Neural progenitor cell (in vitro differentiated cells): ENCODE measurements at regions not wholly inside any gene's neighbourhood (a gene's known extent, or its start where the extent isn't known, plus 50 kb on each side); places are given as distances from the start of the nearest gene placed in this dataset.

Experiments
- CTCF ChIP-seq: fragments of 200-600 bp; sonication (generic); IDR thresholded peaks from 2 replicates; pipeline ENCODE4 v1.5.1; 2017; ENCODE audit warnings: antibody characterized with exemption, mild to moderate bottlenecking
- EZH2phosphoT487 ChIP-seq: fragments of 200-600 bp; sonication (generic); IDR thresholded peaks from 2 replicates; pipeline ENCODE4 v1.6.1; 2017; ENCODE audit warnings: antibody characterized with exemption

- no peak for TF ChIP-seq CTCF
- TF ChIP-seq EZH2phosphoT487, result no peak
These were observed 131.7 kb downstream of the SPCS3 start for GRCh38 chr4:176451443-176451842.
